Activated CD4-positive, alpha-beta T cell treated with anti-CD3 and anti-CD28 coated beads, Interleukin-2, amount 10 ng/mL, durations not matched to agents 24 days and 14 days (primary cell): ENCODE measurements at regions not wholly inside any gene's neighbourhood (a gene's known extent, or its start where the extent isn't known, plus 50 kb on each side); places are given as distances from the start of the nearest gene placed in this dataset.
"Not testable (repeated sequence)": the region's sequence is repeated elsewhere in the genome, so short reads cannot be mapped to it uniquely, and the experiment has no call there.

ENCODE experiments used
- DNase-seq: peaks from one replicate; pipeline ENCODE4 v3.0.0; 2022
- H3K27ac Mint-ChIP-seq: one replicate; pipeline ENCODE4 v1.8.0; 2022; ENCODE audit warnings: mild to moderate bottlenecking, mixed read lengths
- H3K27me3 Mint-ChIP-seq: one replicate; pipeline ENCODE4 v1.8.0; 2022; ENCODE audit warnings: mixed read lengths
- H3K36me3 Mint-ChIP-seq: one replicate; pipeline ENCODE4 v1.8.0; 2022; ENCODE audit warnings: low read depth, mild to moderate bottlenecking, mixed read lengths
- H3K4me1 Mint-ChIP-seq: one replicate; pipeline ENCODE4 v1.8.0; 2021; ENCODE audit warnings: mixed read lengths
- H3K4me3 Mint-ChIP-seq: one replicate; pipeline ENCODE4 v1.8.0; 2022; ENCODE audit warnings: mild to moderate bottlenecking, moderate library complexity, mixed read lengths
- H3K9me3 Mint-ChIP-seq: one replicate; pipeline ENCODE4 v1.8.0; 2021; ENCODE audit warnings: mixed read lengths
- intact Hi-C: fragments of 100-400 bp; cut with micrococcal nuclease; formaldehyde crosslinking; loops from one replicate; pipeline ENCODE4 v1.15.1; 2023

DNA sequence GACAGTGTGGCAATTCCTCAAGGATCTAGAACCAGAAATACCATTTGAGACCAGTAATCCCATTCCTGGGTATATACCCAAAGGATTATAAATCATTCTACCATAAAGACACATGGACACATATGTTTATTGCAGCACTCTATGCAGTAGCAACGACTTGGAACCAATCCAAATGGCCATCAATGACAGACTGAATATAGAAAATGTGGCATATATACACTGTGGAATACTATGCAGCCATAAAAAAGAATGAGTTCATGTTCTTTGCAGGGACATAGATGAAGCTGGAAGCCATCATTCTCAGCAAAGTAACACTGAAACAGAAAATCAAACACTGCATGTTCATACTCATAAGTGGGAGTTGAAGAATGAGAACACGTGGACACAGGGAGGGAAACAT lies 91.7 kb downstream of the VPREB1 start:
- intact Hi-C loops, H3K9me3 Mint-ChIP-seq, H3K4me1 Mint-ChIP-seq, H3K27ac Mint-ChIP-seq, H3K36me3 Mint-ChIP-seq, H3K4me3 Mint-ChIP-seq, DNase-seq: not testable (repeated sequence)
- peaks cover 60% of the 10 kb centered on the region for H3K27me3 Mint-ChIP-seq

DNA sequence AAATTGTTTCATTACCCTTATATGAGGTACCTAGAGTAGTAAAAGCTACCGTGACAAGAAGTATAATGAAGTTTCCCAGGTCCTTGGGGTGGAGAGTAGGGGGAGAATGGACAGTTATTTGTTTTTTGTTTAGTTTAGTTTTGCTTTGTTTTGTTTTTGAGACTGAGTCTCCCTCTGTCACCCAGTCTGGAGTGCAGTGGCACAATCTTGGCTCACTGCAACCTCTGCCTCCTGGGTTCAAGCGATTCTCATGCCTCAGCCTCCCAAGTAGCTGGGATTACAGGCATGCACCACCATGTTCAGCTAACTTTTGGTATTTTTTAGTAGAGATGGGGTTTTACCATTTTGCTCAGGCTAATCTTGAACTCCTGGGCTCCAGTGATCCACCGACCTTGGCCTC lies 94.2 kb downstream of the VPREB1 start:
- H3K4me3 Mint-ChIP-seq, DNase-seq, H3K36me3 Mint-ChIP-seq, intact Hi-C loops, H3K4me1 Mint-ChIP-seq, H3K27ac Mint-ChIP-seq, H3K9me3 Mint-ChIP-seq: not testable (repeated sequence)
- H3K27me3 Mint-ChIP-seq: peaks cover 41% of the 10 kb centered on the region

DNA sequence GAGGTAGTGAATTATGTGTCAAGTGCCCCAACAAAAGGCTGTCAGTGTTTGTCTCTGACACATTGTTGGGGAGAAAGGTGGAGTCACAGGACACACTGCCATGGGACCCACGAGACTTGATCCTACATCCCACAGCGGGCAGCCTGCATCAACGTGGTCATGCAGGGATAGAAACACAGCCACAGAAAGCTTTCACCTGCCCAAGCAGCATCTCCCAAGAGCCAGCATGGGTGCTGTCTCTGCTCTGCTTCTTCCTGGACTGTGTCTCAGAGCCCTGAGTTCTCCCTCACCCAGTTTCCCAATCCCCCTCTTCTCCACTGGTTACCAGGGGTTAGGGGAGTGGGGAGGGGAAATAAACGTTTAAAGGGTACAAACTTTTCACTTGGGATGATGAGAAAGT lies 97.2 kb downstream of the VPREB1 start:
- Mint-ChIP-seq H3K27me3 (peaks cover 25% of the 10 kb centered on the region), H3K36me3 (no peaks in the 10 kb centered on the region), H3K4me3 (no peak overlapping the region), H3K4me1 (no peaks in the 10 kb centered on the region), H3K27ac (no peak overlapping the region), H3K9me3 (no peaks in the 10 kb centered on the region)
- DNase-seq: no peak
- intact Hi-C loops: no loop called here

DNA sequence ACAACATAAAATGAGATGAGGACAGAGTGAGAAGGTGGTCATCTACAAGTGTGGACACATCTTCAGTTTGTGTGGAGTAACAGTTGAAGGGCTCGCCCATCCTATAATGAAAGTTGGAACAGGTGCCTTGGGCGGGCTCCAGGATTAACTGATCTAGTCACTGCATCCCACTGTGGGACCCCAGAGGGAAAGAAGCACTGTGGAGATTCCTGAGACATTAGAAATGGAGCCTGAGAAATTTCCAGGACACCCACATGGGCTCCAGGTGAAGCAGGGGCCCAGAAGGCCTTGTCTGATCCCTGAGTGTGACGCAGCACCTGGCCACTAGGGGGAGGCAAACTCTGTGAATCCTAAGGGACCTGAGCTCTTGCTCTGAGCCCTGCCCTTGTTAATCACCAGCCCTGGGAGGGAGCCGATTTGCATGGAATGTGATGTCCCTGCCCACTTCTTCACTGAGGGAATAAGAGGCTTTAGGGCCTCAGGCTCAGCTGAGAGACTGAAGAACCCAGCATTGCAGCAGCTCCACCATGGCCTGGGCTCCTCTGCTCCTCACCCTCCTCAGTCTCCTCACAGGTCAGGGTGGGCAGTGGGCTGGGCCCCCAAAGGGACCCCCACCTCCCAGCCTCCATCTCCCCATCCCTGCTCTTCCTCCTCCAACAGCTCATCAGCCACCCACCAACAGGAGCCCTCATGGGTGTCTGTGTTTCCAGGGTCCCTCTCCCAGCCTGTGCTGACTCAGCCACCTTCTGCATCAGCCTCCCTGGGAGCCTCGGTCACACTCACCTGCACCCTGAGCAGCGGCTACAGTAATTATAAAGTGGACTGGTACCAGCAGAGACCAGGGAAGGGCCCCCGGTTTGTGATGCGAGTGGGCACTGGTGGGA lies 98.4 kb downstream of the VPREB1 start:
- no peaks in the 10 kb centered on the region for H3K36me3 Mint-ChIP-seq
- H3K27ac Mint-ChIP-seq: no peak overlapping the region
- DNase-seq: peak; percentile 90
- H3K27me3 Mint-ChIP-seq: peaks cover 28% of the 10 kb centered on the region
- H3K4me3 Mint-ChIP-seq: no peak overlapping the region
- intact Hi-C loops: no loop called here
- H3K9me3 Mint-ChIP-seq: no peaks in the 10 kb centered on the region
- H3K4me1 Mint-ChIP-seq: no peaks in the 10 kb centered on the region

DNA sequence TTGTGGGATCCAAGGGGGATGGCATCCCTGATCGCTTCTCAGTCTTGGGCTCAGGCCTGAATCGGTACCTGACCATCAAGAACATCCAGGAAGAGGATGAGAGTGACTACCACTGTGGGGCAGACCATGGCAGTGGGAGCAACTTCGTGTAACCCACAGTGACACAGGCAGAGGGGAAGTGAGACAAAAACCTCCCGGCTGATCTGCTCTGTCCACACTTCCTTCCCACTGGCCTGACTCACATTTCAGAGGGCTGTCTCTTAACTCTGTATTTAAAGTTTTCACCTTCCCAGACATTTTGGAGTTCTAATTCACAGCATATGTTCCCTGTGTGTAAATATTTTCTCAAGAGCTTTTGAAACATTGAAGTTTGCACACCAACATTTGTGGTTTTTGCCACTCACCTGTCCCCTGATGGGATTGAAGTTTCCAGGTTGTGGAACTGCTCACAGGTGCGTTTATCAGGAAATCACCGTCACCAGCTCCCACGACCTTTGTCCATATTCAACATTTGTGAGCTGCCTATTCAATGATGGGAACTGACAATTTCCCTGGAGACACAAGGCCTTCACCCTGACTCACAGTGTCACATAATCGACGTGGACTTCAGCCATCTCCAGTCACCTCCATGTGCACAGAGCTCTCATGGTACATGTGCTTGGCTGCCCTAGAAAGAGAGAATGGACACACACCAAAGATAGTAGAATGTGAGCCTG lies 99.2 kb downstream of the VPREB1 start:
- Mint-ChIP-seq H3K36me3 (no peaks in the 10 kb centered on the region), H3K9me3 (no peaks in the 10 kb centered on the region), H3K27ac (no peak overlapping the region), H3K27me3 (peaks cover 29% of the 10 kb centered on the region), H3K4me3 (no peak overlapping the region), H3K4me1 (no peaks in the 10 kb centered on the region)
- intact Hi-C loops: no loop called here
- no peak for DNase-seq

DNA sequence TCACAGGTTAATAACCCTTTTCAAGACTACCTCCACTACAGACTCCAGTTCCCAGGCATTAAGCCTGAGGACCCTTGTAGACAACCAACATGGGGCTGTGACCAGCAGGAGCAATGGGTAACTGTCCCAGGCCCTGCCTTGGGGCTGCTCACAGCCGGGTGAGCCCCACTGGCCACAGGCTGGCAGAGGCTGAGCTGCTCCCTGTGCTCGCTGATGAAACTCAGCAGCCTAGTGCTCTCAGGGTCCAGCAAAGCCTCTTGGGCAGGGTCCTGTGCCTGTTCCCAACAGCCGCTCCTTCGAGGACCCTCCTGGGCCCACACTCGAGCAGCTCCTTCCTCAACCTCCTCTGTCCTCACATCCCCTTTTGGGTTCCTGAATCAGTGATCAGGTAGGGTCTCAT lies 99.8 kb downstream of the VPREB1 start:
- H3K36me3 Mint-ChIP-seq: no peaks in the 10 kb centered on the region
- H3K9me3 Mint-ChIP-seq: no peaks in the 10 kb centered on the region
- intact Hi-C loops: no loop called here
- no peak for DNase-seq
- H3K27me3 Mint-ChIP-seq: peaks cover 30% of the 10 kb centered on the region
- no peak overlapping the region for H3K4me3 Mint-ChIP-seq
- no peak overlapping the region for H3K27ac Mint-ChIP-seq
- no peaks in the 10 kb centered on the region for H3K4me1 Mint-ChIP-seq

DNA sequence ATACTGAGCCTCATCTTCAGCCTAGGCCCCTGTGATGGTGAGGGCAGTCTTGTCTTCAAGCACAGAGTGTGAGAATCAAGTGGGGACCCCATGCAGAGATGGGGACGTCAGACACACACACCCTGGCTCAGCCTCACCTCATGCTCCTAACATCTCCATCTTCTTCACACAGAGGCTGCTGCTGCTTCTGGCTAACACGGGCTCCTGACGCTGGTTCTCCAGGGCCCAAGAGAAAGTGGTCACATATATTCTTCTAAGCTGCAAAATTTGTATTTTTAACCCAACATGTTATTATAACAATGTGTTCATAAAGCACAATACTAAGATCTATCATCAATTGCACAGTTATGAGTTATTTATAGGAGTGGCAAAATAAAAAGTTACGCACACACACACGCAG lies 101.2 kb downstream of the VPREB1 start:
- intact Hi-C loops: no loop called here
- Mint-ChIP-seq H3K4me3 (no peak overlapping the region), H3K36me3 (no peaks in the 10 kb centered on the region), H3K4me1 (no peaks in the 10 kb centered on the region), H3K27me3 (peaks cover 32% of the 10 kb centered on the region), H3K9me3 (no peaks in the 10 kb centered on the region), H3K27ac (no peak overlapping the region)
- DNase-seq: peak; percentile 40

DNA sequence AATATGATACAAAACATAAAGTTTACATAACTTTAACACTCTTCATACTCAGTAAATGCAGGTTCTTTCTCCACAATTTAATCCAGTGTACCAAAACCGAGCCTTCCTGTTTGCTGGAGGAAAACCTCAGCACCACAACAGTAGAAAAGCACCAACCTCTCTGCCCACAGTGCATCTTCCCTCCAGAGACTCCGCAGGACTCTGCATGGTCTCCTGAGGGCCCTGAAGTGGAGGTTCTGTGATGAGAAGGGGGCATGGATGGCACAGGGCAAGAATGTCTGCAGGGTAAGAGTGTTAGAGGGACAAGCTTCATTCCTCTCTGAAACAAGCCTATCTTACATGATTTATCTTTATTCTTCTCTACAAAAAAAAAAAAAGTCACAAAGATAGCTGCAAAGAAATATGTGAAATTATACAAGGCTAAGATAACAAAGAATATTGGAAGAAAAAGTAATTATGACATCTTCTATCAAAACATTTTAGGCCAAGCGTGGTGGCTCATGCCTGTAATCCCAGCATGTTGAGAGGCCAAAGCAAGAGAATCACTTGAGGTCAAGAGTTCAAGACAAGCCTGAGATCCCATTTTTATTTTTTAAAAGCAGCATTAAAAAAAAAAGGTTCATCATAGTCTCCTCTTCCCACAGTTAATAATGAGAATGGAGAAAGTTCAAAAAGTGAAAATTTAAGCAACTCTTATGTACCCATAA lies 102.0 kb downstream of the VPREB1 start:
- Mint-ChIP-seq H3K36me3 (no peaks in the 10 kb centered on the region), H3K27me3 (peaks cover 34% of the 10 kb centered on the region), H3K4me1 (no peaks in the 10 kb centered on the region), H3K27ac (no peak overlapping the region), H3K9me3 (no peaks in the 10 kb centered on the region), H3K4me3 (no peak overlapping the region)
- DNase-seq: peak; percentile 43
- intact Hi-C loops: no loop called here

DNA sequence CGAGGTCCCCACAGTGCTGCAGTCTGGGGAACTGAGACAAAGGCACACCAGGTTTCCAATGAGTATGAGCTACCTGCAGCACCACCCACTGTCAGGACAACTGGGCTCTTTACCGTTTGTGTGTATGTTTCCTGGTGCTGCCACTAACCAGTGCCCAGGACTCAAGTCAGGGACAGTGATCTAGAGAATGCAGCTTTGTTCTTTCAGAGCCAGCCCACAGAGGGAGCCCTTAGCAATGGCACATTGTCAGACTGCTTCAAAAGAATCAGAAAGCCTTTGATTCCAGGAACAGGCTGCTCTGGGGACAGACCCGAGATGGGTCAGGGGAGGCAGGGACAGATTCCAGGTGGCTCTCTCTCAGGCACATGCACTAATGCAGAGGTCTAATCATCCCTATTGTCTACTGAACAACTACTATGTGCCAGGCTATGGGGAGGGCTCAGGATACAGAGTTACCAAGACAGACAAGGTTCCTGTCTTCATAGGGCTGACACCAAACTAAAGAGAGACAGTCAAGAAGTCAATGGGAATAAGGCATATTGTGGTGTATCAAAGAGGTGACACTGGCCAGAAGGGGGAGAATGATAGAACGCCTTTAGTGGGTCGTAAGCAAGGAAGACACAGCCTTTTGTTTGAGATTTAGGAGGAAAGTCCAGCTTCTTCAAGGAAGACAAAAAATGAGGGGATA lies 103.7 kb downstream of the VPREB1 start:
- peaks cover 2% of the 10 kb centered on the region for H3K4me1 Mint-ChIP-seq
- H3K4me3 Mint-ChIP-seq: no peak overlapping the region
- peaks cover 37% of the 10 kb centered on the region for H3K27me3 Mint-ChIP-seq
- H3K27ac Mint-ChIP-seq: no peak overlapping the region
- no peaks in the 10 kb centered on the region for H3K9me3 Mint-ChIP-seq
- no peaks in the 10 kb centered on the region for H3K36me3 Mint-ChIP-seq
- intact Hi-C loops: no loop called here
- DNase-seq: peak; percentile 60

DNA sequence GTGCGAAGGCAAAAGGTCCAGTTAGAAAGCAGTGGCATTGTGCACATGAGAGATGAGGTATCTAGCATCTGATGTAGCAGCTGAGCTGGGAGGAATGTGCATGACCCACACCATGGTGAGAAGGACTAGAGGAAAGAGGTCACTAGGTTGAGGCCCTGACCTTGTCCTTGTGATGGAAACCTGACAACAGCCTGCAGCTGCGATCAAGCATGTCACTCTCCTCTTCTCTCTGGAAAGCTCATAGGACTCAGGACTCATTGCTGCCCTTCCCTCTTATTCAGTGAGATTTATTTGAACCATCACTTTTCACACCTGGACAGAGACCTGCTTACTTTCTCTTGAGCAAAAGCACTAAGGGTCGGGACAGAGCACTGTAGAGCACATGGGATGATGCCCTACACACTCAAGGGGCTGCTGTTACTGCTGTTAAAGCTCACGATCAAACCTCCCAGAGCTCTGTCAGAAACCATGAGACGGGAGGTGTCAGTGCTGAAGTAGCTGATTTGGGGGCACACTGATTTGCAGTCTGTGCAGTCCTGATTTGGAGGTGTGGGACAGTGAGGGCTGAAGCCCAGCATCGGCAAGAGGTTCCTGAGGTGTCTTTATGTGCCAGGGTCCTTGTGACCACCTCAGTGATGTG lies 104.3 kb downstream of the VPREB1 start:
- intact Hi-C loops: loop anchor here (1.0 kb wide), 1 partner anchor 47 kb away; no protein-coding TSS in a partner anchor
- DNase-seq: peak; percentile 45
- H3K4me3 Mint-ChIP-seq: no peak overlapping the region
- no peak overlapping the region for H3K27ac Mint-ChIP-seq
- peaks cover 2% of the 10 kb centered on the region for H3K4me1 Mint-ChIP-seq
- no peaks in the 10 kb centered on the region for H3K9me3 Mint-ChIP-seq
- H3K27me3 Mint-ChIP-seq: peaks cover 37% of the 10 kb centered on the region
- H3K36me3 Mint-ChIP-seq: no peaks in the 10 kb centered on the region

DNA sequence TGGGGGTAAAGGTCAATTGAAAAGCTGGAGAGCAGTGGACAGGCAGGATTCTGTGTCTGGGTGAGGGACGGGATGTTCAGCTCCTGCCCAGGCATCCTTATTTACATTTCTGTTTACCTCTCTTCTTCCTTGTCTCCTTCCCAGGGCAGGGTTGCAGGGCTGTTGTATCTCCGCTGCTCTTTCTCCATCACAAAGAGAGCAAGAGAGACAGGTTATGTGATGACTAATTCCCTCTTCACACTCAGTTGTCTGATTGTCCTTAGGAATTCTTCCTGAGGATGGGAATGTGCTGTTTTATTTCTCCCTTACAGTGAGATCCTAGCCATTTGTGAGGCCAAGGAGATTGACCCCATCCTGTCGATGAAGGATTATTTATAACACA lies 104.9 kb downstream of the VPREB1 start:
- H3K36me3 Mint-ChIP-seq: no peaks in the 10 kb centered on the region
- peaks cover 2% of the 10 kb centered on the region for H3K4me1 Mint-ChIP-seq
- DNase-seq: no peak
- intact Hi-C loops: loop anchor here (1.0 kb wide), 1 partner anchor 47 kb away; no protein-coding TSS in a partner anchor
- no peak overlapping the region for H3K27ac Mint-ChIP-seq
- H3K4me3 Mint-ChIP-seq: no peak overlapping the region
- peaks cover 37% of the 10 kb centered on the region for H3K27me3 Mint-ChIP-seq
- H3K9me3 Mint-ChIP-seq: no peaks in the 10 kb centered on the region

DNA sequence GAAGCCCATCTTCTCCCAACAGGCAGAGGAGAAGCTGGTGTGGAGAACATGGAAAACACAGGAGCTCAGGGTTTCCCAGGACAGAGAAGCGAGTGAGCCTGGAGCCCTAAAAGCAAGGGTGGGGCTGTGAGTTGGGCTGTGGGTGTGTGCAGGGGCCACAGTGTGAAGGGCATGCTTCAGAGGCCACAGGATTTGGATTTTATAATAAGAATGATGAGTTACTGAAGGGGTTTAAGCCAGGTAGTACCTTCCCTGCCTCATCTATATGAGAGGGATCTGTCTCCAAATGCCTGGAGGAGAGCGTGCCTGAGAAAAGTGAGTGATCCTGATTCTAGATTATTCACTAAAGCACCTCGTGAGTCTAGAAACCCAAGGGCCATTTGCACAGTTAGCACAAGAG lies 106.8 kb downstream of the VPREB1 start:
- H3K9me3 Mint-ChIP-seq: no peaks in the 10 kb centered on the region
- no peak overlapping the region for H3K4me3 Mint-ChIP-seq
- H3K27ac Mint-ChIP-seq: no peak overlapping the region
- no peak for DNase-seq
- no peaks in the 10 kb centered on the region for H3K36me3 Mint-ChIP-seq
- H3K4me1 Mint-ChIP-seq: peaks cover 2% of the 10 kb centered on the region
- intact Hi-C loops: no loop called here
- peaks cover 38% of the 10 kb centered on the region for H3K27me3 Mint-ChIP-seq

DNA sequence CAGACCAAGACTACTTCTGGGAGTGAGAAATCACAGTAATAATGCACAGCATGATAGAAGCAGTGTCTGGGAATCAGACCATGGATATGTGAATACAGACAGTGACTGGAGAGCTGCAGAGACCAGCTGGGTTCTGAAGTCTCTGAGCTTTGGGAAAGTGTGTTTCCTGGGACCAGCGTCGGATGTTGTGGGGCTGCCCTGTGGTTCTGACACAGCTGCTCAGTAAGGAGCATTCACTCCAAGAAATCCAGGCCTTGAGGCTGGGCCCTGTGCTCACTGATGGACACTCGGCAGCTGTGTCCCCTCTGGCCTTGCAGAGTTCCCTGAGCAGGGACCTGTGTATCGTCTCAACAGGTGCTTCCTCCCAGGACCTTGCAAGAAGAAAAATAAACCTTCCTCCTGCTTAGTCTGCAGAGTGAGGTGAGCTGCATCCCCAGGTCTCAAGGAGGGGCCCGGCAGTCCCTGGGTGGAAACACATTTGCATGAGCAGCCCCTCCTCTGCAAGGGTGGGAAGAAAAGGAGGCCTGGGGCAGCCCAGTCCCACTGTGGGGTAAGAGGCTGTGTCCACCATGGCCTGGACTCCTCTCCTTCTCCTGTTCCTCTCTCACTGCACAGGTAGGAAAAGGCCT lies 107.9 kb downstream of the VPREB1 start:
- H3K36me3 Mint-ChIP-seq: no peaks in the 10 kb centered on the region
- H3K9me3 Mint-ChIP-seq: no peaks in the 10 kb centered on the region
- intact Hi-C loops: loop anchor here (1.0 kb wide), 1 partner anchor 23 kb away; no protein-coding TSS in a partner anchor
- peaks cover 31% of the 10 kb centered on the region for H3K27me3 Mint-ChIP-seq
- H3K27ac Mint-ChIP-seq: no peak overlapping the region
- DNase-seq: no peak
- H3K4me1 Mint-ChIP-seq: peaks cover 7% of the 10 kb centered on the region
- H3K4me3 Mint-ChIP-seq: no peak overlapping the region
